ENCODE measurements at regions not wholly inside any gene's neighbourhood (a gene's known extent, or its start where the extent isn't known, plus 50 kb on each side); places are given as distances from the start of the nearest gene placed in this dataset.
"Not testable (repeated sequence)": the region's sequence is repeated elsewhere in the genome, so short reads cannot be mapped to it uniquely, and the experiment has no call there.

DNA sequence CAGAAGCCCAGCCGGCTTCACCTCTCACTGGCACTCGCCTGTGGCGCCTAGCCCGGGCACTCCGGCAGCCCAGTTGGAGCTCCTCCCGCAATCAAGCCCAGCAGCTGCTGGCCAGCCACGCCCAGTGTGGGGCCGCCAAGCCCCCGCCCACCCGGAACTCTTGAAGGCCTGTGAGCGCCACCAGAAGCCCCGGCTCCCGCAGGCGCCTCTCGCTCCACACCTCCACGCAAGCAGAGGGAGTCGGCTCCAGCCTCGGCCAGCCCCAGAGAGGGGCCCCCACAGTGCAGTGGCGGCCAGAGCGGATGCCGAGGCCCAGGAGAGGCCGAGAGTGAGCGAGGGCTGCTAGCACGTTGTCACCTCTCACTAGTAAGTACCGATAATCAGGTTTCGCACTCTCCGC lies 240.7 kb downstream of the TFEC start:
- DNase-seq (ENCODE audit: low spot score) = no peak

DNA sequence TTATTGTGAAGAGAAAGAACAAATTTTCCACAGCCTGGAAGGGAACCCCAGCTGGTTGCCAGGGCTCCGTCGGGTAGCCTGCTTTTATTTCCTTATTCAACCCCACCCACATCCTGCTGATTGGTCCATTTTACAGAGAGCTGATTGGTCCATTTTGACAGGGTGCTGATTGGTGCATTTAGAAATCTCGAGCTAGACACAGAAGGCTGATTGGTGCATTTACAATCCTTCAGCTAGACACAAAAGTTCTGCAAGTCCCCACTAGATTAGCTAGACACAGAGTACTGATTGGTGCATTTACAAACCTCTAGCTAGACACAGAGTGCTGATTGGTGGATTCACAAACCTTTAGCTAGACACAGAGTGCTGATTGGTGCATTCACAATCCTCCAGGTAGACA lies 241.1 kb downstream of the TFEC start:
- not testable (repeated sequence) for DNase-seq (ENCODE audit: low spot score)

DNA sequence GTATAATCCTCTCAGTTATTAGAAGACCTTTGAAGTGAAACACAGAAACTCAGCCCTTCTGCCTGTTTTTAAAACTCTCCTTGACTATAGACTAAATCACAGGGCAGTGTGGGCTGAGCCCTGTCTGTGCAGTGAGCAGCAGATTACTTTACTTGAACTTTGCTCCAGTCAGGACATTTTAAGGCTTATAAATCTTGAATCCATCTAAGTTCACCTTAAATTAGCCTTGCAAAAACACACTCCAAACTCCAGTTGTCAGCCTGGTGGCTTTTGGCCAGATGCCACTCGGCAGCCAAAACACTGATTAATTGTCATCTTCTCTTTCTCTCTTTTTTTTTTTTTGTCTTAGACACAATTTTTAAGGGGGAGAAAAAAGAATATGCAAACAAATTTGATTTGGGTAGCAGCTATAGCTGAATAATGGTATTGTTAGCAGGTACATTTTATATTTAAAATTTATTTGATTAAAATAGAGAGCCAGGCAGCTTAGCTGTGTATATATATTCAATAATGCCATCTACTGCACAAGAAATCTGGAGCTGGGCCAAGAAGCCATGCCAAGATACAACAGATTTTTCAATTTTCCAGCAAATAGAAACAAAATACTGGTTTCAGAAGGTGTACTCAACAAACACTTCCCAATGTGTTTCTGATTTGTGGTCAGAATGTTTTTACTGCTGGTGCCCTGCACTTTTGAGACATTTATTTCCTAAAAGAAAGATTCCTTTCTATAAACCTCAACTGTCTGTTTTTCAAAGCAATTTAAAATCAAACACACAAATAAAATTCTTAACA lies 247.7 kb downstream of the TFEC start:
- DNase-seq (ENCODE audit: low spot score) = no peak

DNA sequence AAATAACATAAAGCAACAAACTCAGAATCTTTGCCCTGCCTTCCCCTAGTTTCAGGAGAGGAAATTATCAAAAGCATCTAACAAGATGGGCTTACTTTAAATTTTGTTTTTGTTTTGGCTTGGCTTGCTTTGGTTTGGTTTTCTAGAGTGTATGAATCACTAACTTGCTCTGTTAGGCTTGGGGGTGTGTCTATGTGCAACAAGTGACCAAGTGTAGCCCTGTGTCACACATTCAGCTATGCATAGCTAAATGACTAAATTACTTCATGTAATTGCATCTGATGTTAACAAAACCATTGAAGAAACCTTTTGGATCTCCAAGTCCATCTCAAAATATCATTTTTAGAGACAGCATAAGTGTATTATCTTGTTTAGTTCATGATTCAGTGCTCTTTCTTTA lies 251.0 kb downstream of the TFEC start:
- DNase-seq (ENCODE audit: low spot score) = no peak

DNA sequence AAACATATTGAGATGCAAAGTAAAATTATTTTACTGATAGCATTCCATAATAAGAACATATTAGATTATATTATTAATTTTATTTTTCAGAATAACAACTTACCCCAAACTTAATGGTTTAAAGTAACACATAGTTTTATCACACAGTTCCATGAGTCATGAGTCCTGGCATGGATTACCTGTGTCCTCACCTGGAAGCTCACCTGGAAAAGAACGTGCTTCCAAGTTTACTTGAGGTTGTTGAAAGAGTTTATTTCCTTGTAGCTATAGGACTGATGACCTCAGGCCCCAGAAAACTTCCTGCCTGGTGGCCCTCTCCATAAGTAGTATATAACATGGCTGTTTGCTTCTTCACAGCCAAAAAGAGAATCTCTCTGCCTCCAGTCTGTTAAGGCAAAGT lies 254.6 kb downstream of the TFEC start:
- DNase-seq (ENCODE audit: low spot score) = no peak

DNA sequence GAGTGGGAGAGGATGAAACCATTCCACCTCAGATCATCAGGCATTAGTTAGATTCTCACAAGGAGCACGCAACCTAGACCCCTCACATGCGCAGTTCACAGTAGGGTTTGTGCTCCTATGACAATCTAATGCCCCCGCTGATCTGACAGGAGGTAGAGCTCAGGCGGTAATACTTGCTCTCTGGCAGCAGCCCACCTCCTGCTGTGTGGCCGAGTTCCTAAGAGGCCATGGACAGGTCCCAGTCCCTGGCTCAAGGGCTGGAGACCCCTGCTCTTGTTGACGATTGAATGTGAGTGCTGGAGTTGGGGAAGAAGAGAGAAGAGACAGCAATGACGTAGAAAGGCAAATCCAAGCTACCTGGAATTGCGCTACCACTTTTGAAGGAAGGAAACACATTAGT lies 267.2 kb downstream of the TFEC start:
- no peak for DNase-seq (ENCODE audit: low spot score)

DNA sequence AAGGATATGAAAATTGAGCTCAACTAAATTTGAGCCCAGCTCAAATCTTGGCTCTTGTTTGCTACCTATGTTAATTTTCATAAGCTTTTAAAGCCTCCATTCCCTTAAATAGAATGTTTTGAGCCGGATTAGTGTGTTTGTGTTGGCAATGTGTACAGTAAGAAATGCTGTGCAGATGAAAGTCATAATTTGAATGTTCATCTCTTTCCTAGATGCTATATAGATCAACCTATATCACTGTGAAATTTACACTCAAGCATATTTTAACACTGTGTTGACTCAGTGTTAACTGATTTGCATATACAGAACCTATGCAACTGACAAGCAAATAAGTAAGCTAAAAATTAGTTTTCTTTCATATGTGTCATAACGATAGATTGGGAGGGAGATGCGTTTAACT lies 272.5 kb downstream of the TFEC start:
- no peak for DNase-seq (ENCODE audit: low spot score)

DNA sequence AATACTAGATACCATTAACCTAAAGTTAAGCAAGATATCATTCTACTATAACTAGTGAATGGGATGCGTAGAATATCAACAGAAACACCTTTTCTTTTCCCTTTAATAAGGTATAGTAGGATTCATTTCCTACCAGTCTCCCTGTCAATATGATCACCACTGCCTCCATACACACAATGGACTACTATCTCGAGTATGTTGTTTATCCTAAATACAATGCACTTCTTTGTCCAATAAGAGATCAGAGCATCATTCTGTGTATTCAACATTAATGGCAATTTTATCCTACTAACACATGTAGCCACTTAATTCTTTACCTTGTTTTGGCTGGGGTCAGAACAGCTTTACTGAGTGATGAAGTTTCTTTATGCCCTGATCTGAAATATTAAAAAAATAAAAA lies 276.3 kb downstream of the TFEC start:
- no peak for DNase-seq (ENCODE audit: low spot score)

DNA sequence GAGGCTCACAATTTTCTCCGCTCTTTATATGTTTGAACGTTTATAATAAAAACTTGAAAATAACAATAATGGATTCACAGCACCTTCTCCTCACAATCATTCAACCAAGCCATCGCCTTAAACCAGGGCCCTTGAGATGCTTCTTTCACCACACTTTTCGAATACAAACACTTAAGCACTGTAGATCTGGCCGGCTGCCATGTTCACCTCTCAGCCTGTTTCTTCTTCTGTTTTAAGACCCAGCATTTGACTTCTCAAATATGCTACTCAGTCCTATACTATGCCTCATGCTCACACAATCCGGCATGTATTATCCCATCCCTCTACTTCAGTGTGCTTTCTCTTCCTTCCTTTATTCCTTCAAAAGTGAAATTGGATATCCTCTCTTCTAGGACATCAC lies 280.6 kb downstream of the TFEC start:
- no peak for DNase-seq (ENCODE audit: low spot score)

DNA sequence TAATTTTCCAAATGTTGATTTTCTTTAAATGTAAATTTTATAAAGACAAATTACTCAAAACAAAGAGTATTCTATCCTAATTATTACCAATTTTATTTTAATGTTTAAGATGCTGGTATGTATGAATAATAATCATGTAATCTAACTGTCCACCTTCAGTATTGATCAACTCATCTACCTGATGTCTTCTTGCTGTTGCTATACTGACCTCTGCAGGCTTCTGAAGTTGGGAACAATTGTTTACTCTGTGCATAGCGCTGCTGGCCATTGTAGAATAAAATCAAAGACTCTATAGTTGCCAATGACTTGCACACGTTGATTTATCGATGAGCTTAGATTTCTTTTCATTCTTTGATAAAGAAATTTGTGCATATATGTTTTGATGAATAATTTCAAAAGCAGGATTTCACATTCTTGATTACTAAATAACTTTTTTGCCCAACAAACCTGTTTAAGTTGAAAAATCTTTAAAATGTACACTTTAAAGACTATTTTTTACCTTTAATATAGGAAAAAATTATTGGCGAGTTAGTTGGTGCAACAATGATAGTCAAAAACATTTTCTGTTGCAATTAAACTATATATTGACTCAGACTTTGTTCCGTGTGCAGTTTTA lies 282.3 kb downstream of the TFEC start:
- DNase-seq (ENCODE audit: low spot score) = peak; percentile 1

DNA sequence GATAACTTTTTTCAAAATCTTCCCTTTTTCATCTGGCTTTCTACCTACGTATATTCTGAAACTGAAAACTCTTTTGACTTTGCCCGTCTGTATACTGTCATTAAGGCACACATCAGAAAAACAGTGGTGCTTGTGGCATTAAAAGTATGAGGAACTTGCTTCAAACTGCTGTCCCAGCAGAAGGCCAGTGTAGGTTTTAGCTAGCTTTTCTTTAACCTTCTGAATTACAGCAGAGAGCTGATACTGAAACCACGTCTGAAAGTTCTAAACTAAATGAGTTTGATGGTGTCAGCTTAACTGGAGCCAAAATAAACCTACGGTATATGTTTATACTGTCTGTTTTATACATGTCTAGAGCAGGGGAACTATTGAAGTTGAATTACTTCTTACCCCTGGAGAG lies 283.4 kb downstream of the TFEC start:
- no peak for DNase-seq (ENCODE audit: low spot score)

DNA sequence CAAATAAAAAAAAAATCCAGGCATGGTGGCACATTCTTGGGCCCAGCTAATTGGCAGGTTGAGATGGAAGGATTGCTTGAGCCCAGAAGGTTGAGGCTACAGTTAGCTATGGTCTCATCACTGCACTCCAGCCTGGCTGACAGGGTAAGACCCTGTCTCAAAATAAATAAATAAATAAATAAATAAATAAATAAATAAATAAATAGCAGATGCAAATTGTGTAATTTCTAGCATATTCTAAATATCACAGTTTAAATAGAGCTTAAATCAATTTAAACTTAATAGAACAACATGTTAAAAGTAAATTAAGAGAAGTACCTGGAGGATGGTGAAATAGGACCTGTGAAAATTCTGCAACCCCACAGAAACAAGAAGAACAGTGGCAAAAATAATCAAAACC lies 290.5 kb downstream of the TFEC start:
- no peak for DNase-seq (ENCODE audit: low spot score)

DNA sequence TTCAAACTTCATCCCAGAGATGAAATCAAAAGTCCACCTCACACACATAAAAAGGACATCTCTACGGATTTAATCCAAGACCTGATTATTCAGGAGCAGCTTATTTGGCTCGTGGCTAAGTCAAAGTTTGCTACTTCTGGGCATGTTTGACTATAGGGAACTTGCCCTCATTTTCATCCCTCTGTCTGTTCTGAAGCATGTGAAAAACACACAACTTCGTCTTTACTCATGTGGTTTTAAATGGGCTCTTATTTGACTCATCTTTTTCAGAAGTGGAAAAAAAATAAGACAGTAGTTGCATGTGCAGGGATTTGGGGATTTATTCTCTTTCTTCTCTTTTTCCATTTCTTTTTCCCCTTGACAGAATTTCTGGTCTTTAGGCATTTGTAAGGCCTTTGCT lies 295.9 kb downstream of the TFEC start:
- DNase-seq (ENCODE audit: low spot score) = no peak

DNA sequence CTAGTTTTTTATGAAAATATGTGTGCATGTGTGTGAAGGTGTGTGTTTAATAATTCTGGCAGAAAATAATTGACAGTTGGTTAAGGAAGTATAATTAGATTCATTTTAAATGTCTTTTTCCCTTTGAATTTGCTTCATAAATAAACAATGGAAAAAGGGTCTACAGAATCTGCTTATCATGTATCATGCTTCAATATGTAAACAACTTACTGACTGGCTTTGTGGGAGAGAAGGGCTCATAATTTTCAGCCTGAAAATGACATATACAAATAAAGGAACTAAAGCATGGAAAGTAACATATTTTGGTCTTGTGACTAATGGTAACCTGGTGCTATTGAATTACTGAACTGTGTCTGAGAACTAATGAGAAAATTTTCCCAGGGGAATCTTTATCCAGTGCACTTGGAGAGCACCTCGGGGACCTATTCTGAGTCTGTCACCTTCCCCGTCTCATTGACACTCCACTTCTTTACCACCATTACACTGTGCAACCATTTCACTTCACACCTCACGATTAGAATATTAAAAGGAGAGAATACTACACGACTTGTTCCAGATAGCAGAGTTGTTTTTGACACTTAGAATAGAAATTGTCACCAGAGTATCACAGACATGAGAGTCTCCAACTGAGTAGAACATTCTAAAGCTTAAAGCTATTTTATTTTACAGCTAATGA lies 298.6 kb downstream of the TFEC start:
- DNase-seq (ENCODE audit: low spot score) = no peak

DNA sequence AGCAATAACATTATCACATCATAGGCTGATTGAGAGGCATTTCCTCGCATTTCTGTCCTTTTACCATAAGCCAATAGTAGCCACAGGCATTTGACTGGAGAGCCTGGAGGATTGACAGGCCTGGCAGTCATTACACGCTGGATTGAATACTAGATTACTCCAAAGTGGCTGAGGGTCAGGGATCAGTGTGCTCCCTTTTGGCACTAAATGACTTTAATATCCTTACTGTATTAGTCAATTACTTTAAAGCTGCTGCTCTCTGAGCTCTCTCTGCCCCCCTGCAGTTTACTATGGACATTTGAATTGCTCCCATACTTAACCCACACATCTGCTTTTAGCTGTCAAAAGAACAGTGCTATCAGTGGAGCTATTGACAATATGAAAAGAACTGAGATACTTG lies 302.0 kb downstream of the TFEC start:
- DNase-seq (ENCODE audit: low spot score) = no peak

DNA sequence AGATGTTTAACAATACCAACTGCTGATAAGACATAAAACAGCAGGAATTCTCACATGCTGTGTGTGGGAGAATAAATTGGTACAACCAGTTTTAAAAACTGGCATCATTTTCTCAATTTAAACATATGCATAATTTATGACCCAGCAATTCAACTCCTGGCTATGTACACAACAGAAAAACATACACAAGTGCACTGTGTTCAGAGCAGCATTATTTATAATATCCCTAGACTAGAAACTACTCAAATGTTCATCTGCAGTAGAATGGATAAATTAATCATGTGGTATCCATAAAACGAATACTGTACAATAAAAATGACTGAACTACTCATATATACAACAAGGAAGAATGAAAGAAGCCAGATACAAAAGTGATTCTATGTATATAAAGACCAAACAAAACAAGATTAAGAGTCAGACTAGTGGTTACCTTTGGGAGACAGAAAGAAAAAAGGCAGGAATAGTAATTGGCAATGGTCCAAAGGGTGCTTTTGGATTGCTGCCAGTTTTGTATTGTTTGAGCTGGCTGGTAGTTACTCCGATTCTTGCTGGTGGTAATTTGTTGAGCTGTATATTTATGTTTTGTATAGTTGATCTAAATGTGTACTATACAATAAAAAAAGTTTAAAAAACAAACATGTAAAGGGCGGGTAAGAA lies 306.0 kb downstream of the TFEC start:
- no peak for DNase-seq (ENCODE audit: low spot score)

DNA sequence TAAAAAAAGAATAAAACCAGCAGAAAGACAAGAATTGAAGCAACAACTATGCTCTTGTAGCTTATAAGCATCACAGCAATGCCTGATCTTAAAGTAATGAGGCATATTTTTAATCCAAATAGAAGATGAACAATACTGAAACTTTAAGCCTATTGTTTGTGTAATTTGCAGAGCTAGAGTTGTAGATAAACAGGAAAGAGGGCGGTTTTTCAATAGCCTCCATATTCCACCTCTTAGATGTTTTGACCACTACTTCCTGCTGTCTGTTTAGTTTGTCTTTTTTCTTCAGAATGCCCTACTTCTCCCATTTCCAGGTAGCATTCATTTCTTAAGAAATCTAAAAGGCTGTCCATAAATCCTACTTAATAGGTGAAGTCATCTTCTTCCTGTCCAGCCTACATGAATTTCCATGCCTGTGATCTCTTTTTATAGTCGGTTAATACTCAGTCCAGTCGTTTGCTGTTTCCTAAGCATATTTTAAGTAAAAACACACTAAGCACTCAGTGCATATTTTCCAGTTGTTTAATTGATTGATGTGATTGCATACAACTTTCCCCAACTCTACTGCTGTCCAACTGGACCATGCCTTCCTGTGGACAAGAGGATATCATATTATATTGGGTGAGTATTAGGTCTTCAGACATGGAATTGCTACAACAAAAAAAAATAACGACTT lies 308.1 kb downstream of the TFEC start:
- no peak for DNase-seq (ENCODE audit: low spot score)

DNA sequence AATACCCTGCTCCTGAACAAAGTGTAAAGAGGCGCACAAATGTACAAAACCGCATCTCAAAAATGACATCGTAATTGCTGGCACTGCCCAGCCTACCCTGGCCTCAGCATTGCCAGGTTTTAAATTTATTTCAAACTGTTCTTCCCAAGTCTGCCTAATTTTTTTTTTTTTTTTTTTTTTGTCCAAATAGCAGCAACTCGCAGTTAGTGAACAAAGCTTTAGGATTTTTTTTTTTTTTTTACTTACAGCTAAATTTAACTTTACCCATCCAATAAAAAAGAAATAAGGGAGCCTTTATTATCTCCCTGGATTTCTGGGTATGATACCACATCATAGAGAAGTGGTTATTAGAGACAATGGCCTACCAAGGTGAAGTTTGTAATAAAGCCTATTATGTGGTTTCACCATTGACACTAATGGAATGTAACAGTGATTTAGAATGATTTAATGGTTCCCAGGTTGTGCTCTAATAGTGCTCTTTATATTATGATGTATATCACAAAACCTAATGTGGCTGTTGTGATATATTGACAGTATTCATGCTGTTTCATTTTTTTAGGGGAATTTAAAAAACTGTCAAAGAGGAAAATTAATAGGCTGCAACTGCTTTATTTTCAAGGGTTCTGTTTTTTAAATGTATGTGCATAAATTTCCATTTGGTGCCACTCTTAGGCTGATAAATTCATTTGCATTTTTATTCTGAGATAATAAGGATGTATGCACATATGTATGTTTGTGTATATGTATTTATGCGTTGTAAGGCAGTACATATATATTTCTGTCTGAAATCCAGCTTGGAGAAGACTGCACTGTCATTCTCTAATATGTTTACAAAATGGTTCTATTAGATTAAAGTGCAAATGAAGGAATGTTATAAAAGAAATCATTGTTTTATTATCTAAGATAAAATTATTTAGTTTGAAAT lies 309.0 kb downstream of the TFEC start:
- no peak for DNase-seq (ENCODE audit: low spot score)

DNA sequence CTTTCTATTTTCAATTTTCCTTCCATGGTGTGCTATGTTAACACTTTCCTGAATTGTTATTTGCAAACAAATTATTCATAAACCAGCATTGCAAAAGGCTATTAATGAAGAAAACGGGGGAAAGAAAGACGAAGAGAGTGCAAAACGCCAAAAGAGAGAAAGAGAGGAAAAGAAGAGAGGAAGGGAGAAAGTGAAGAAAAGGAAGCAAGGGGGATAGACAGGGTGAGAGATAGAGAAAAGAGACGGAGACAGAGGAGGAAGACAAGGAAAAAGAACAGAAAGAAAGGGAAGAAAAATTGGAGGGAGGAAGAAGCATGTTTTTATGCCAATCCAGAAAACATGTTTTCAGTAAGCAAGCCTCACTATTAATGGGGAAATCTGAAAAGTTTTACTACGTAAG lies 310.6 kb downstream of the TFEC start:
- DNase-seq (ENCODE audit: low spot score) = no peak

DNA sequence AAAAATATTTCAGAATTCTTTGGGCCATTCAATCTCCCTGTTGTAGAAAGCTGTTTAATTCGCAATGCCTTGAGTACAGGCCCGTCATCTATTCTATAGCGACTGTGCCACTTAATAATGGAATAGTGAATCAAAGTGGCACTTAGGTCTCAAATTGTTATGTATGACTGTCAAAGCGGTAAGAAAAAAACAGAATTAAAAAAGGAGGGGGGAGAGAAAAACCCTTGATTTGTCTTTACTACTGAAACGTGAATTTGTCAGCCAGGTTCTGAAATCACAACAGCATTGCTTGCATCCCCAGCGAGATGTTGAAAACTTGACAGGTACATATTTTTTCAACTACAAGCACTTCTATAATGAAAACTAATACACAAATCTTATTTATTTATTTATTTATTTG lies 320.9 kb downstream of the TFEC start:
- no peak for DNase-seq (ENCODE audit: low spot score)

DNA sequence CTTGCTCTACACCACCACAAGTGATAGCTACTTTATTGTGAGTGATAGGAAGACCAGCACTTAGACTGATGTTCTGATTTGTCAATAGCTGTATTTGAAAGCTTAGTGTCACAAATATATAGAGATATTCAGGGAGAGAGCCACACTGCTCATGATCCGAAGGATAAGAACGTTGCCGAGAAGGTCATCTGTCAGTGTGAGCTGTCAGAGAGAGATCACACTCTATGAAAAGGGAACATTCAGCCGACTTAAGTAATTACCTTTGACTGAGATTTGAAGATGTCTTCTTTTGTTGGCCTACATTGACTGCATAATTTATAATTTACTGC lies 322.6 kb downstream of the TFEC start:
- no peak for DNase-seq (ENCODE audit: low spot score)
